Lower lobe of right lung (tissue), 2 donors: ENCODE measurements at regions not wholly inside any gene's neighbourhood (a gene's known extent, or its start where the extent isn't known, plus 50 kb on each side); places are given as distances from the start of the nearest gene placed in this dataset.

Source experiments
- ATAC-seq, 2 donors: fragments of 200-7000 bp; cut with Tn5 transposase; one replicate each; pipeline ENCODE4 v1.9.1; 2020 to 2022; ENCODE audit warnings: mild to moderate bottlenecking in 2 of 2, moderate library complexity in 2 of 2
- DNase-seq: peaks from one replicate; pipeline ENCODE4 v3.0.0-alpha.2; 2020
- H3K27ac ChIP-seq: fragments of 200-600 bp; one replicate; pipeline ENCODE4 v1.8.0; 2022
- H3K27me3 ChIP-seq: fragments of 200-600 bp; one replicate; pipeline ENCODE4 v1.8.0; 2022; ENCODE audit warnings: low read depth
- H3K36me3 ChIP-seq: fragments of 200-600 bp; one replicate; pipeline ENCODE4 v1.8.0; 2022; ENCODE audit warnings: mild to moderate bottlenecking
- H3K4me1 ChIP-seq: fragments of 200-600 bp; one replicate; pipeline ENCODE4 v1.8.0; 2022
- H3K4me3 ChIP-seq: fragments of 200-600 bp; one replicate; pipeline ENCODE4 v1.8.0; 2022; ENCODE audit warnings: mild to moderate bottlenecking
- H3K9me3 ChIP-seq: fragments of 200-600 bp; one replicate; pipeline ENCODE4 v1.8.0; 2022
- intact Hi-C: fragments of 100-400 bp; cut with DNase I; formaldehyde crosslinking; loops from one replicate; pipeline ENCODE4 v1.11.0; 2022
- TF ChIP-seq, protein P1 (sequence below): fragments of 200-600 bp; IDR thresholded peaks from one replicate; pipeline ENCODE4 v1.8.0; 2022; ENCODE audit warnings: antibody characterized with exemption, mild to moderate bottlenecking
- donor health status: DM: no; HTN: yes; CAD: no; lungs with severe emphysema.

DNA sequence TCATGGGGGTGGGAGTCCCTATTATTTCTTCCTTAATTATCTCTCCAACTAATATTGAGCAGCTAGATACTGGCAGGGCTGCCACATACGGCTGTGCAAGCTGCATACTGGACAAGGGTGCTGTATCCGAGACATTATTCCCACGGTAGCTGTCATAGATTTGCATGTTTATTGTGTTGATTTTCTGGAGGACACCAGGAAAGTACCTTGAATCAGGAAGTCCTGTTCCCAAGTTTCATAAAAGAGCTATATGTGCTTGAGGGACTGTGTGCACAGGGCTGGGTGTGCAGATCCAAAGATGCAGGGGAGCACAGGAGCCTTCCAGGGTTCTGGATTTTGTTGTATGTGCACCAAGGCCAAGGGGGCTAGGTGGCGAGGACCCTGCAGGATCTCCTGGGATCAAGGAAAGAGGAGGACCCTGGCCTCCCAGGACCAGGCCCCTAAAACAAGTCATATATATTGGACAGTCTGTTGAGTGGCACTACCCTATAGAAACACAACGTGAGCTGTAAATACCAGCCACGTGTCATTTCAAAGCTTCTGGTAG is 119.2 kb upstream of the ALDH1A3 start:
- H3K27ac ChIP-seq: no peak overlapping the region
- no peaks in the 10 kb centered on the region for H3K4me1 ChIP-seq
- H3K27me3 ChIP-seq: no peaks in the 10 kb centered on the region
- DNase-seq: no peak
- H3K36me3 ChIP-seq: no peaks in the 10 kb centered on the region
- intact Hi-C loops: no loop called here
- ATAC-seq: no peak
- TF ChIP-seq, protein P1, sequence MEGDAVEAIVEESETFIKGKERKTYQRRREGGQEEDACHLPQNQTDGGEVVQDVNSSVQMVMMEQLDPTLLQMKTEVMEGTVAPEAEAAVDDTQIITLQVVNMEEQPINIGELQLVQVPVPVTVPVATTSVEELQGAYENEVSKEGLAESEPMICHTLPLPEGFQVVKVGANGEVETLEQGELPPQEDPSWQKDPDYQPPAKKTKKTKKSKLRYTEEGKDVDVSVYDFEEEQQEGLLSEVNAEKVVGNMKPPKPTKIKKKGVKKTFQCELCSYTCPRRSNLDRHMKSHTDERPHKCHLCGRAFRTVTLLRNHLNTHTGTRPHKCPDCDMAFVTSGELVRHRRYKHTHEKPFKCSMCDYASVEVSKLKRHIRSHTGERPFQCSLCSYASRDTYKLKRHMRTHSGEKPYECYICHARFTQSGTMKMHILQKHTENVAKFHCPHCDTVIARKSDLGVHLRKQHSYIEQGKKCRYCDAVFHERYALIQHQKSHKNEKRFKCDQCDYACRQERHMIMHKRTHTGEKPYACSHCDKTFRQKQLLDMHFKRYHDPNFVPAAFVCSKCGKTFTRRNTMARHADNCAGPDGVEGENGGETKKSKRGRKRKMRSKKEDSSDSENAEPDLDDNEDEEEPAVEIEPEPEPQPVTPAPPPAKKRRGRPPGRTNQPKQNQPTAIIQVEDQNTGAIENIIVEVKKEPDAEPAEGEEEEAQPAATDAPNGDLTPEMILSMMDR: no peak
- no peak overlapping the region for H3K4me3 ChIP-seq
- no peaks in the 10 kb centered on the region for H3K9me3 ChIP-seq

- Histone ChIP-seq H3K9me3 (no peaks in the 10 kb centered on the region), H3K36me3 (no peaks in the 10 kb centered on the region), H3K27ac (no peak overlapping the region), H3K27me3 (no peaks in the 10 kb centered on the region), H3K4me3 (no peak overlapping the region), H3K4me1 (no peaks in the 10 kb centered on the region)
- TF ChIP-seq, protein P1: no peak
- ATAC-seq (no peak), DNase-seq (no peak)
- intact Hi-C loops: no loop called here
Measured at GRCh38 chr15:100761290-100761935, 118.2 kb upstream of the ALDH1A3 start.

GRCh38 chr15:100762289-100762688 is 117.3 kb upstream of the ALDH1A3 start:
- H3K27me3 ChIP-seq: no peaks in the 10 kb centered on the region
- intact Hi-C loops: no loop called here
- H3K4me3 ChIP-seq: no peak overlapping the region
- TF ChIP-seq, protein P1: no peak
- no peak for ATAC-seq
- no peak for DNase-seq
- no peak overlapping the region for H3K27ac ChIP-seq
- no peaks in the 10 kb centered on the region for H3K4me1 ChIP-seq
- no peaks in the 10 kb centered on the region for H3K9me3 ChIP-seq
- H3K36me3 ChIP-seq: no peaks in the 10 kb centered on the region

DNA sequence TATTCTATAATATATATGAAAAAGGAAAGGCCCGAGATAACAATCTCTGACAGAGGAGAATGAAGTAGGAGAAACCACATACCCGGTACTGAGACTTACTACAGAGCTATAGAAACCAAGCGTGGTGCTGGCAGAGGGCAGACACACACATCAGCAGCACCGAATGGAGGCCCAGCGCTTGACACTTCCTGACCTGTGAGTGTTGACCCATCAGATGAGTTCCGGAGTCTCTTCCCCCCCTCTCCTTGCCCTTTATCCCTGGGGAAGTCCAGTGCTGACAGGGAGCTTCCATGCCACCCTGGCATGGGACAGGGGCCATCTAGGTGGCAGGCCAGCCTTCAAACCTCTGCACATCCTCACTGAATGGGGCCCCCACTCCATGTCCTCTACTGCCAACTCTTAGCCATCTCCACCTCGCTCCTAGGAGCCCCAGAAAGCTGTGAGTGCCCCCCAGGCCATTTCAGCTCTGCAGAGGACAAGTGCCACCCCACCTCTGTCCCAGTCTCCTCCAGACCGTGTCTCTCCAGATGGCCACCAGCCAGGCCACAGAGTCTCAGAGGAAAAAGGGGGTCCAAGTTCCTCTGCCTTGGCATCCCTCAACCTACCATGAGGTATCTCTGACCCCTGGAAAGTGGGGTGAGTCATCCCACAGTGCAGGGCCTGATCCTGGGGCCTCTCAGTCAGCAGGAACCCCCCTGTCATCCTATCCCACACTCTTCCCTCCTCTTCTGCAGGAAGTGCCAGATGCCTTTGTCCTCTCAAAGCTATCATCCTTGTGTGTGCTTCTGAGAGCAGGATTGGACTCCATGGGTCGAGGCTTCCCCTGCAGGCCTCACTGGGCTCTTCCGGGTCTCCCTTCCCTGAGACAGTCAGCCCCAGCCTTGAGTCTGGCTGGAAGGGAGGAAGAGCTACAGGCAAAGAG is 116.5 kb upstream of the ALDH1A3 start:
- no peak for DNase-seq
- H3K27me3 ChIP-seq: no peaks in the 10 kb centered on the region
- H3K4me3 ChIP-seq: no peak overlapping the region
- TF ChIP-seq, protein P1: no peak
- H3K27ac ChIP-seq: no peak overlapping the region
- no peak for ATAC-seq
- H3K36me3 ChIP-seq: no peaks in the 10 kb centered on the region
- no peaks in the 10 kb centered on the region for H3K4me1 ChIP-seq
- intact Hi-C loops: no loop called here
- H3K9me3 ChIP-seq: no peaks in the 10 kb centered on the region

GRCh38 chr15:100763835-100764750 is 115.5 kb upstream of the ALDH1A3 start:
- Histone ChIP-seq H3K4me1 (no peaks in the 10 kb centered on the region), H3K4me3 (no peak overlapping the region), H3K27ac (no peak overlapping the region), H3K27me3 (no peaks in the 10 kb centered on the region), H3K9me3 (no peaks in the 10 kb centered on the region), H3K36me3 (no peaks in the 10 kb centered on the region)
- TF ChIP-seq, protein P1: no peak
- intact Hi-C loops: no loop called here
- no peak for ATAC-seq
- DNase-seq: no peak
